Liver (tissue), 8 donors: ENCODE measurements at regions not wholly inside any gene's neighbourhood (a gene's known extent, or its start where the extent isn't known, plus 50 kb on each side); places are given as distances from the start of the nearest gene placed in this dataset.

Experiments
- DNase-seq: peaks from one replicate; pipeline ENCODE4 v3.0.0-alpha.2; 2017; ENCODE audit warnings: low spot score
- H3K27ac ChIP-seq, 2 donors: one replicate each; pipeline ENCODE4 v1.7.0; 2013; ENCODE audit warnings: inconsistent platforms in 2 of 2, low read length in 2 of 2, control low read depth in 1 of 2, low read depth in 1 of 2, mild to moderate bottlenecking in 1 of 2
- H3K27me3 ChIP-seq, 4 donors: one replicate each; pipeline versions ENCODE4 v1.6.1 to v1.7.0; 2013; ENCODE audit warnings: low read length in 3 of 4, inconsistent platforms in 1 of 4, mild to moderate bottlenecking in 1 of 4, moderate library complexity in 1 of 4; ENCODE audit not compliant: control insufficient read depth in 4 of 4, insufficient read depth in 4 of 4
- H3K36me3 ChIP-seq, 4 donors: one replicate each; pipeline versions ENCODE4 v1.6.1 to v1.7.0; 2013; ENCODE audit warnings: low read length in 3 of 4, mild to moderate bottlenecking in 3 of 4, low read depth in 1 of 4, moderate library complexity in 1 of 4; ENCODE audit not compliant: control insufficient read depth in 4 of 4, insufficient read depth in 3 of 4
- H3K4me1 ChIP-seq, 4 donors: one replicate each; pipeline versions ENCODE4 v1.6.1 to v1.7.0; 2013; ENCODE audit warnings: low read length in 3 of 4, mild to moderate bottlenecking in 3 of 4, moderate library complexity in 1 of 4; ENCODE audit not compliant: control insufficient read depth in 4 of 4, insufficient read depth in 4 of 4
- H3K4me3 ChIP-seq, 3 donors: one replicate each; pipeline versions ENCODE4 v1.6.1 to v1.7.0; 2013; ENCODE audit warnings: low read length in 3 of 3, control low read depth in 1 of 3, low read depth in 1 of 3, mild to moderate bottlenecking in 1 of 3
- H3K9ac ChIP-seq, 2 donors: one replicate each; pipeline ENCODE4 v1.7.0; 2013; ENCODE audit warnings: low read length in 2 of 2, mild to moderate bottlenecking in 2 of 2, moderate library complexity in 2 of 2, control low read depth in 1 of 2, low read depth in 1 of 2
- H3K9me3 ChIP-seq, 4 donors: one replicate each; pipeline versions ENCODE4 v1.6.1 to v1.7.0; 2013; ENCODE audit warnings: low read length in 3 of 4; ENCODE audit not compliant: control insufficient read depth in 4 of 4
- EGR1 ChIP-seq, 2 donors: IDR thresholded peaks; 2 replicates each; pipeline ENCODE4 v1.6.1; 2016 to 2018; ENCODE audit warnings: antibody characterized with exemption in 2 of 2, low read depth in 2 of 2
- FOXA1 ChIP-seq: IDR thresholded peaks from 2 replicates; pipeline ENCODE4 v1.6.1; 2016; ENCODE audit warnings: antibody characterized with exemption
- FOXA2 ChIP-seq: IDR thresholded peaks from 2 replicates; pipeline ENCODE4 v1.6.1; 2016; ENCODE audit warnings: antibody characterized with exemption
- GABPA ChIP-seq, 2 donors: IDR thresholded peaks in 1 of 2; conservative IDR thresholded peaks in 1 of 2; 2 replicates each; pipeline ENCODE4 v1.6.1; 2016; ENCODE audit warnings: antibody characterized with exemption in 2 of 2, mild to moderate bottlenecking in 1 of 2, moderate library complexity in 1 of 2
- HNF4A ChIP-seq, 2 donors: conservative IDR thresholded peaks; 2 replicates each; pipeline ENCODE4 v1.6.1; 2016; ENCODE audit warnings: antibody characterized with exemption in 2 of 2, mild to moderate bottlenecking in 2 of 2
- HNF4G ChIP-seq: IDR thresholded peaks from 2 replicates; pipeline ENCODE4 v1.6.1; 2016; ENCODE audit warnings: antibody characterized with exemption
- JUND ChIP-seq, 2 donors: IDR thresholded peaks; 2 replicates each; pipeline ENCODE4 v1.6.1; 2016; ENCODE audit warnings: antibody characterized with exemption in 2 of 2
- NR2F2 ChIP-seq: IDR thresholded peaks from 2 replicates; pipeline ENCODE4 v1.6.1; 2016; ENCODE audit warnings: antibody characterized with exemption
- RAD21 ChIP-seq, 2 donors: IDR thresholded peaks; 2 replicates each; pipeline ENCODE4 v1.6.1; 2016; ENCODE audit warnings: antibody characterized with exemption in 2 of 2, mild to moderate bottlenecking in 2 of 2
- RXRA ChIP-seq, 2 donors: IDR thresholded peaks; 2 replicates each; pipeline ENCODE4 v1.6.1; 2017 to 2018; ENCODE audit warnings: antibody characterized with exemption in 2 of 2, mild to moderate bottlenecking in 1 of 2
- SP1 ChIP-seq: IDR thresholded peaks from 2 replicates; pipeline ENCODE4 v1.6.1; 2018; ENCODE audit warnings: antibody characterized with exemption, mild to moderate bottlenecking
- TAF1 ChIP-seq: conservative IDR thresholded peaks from 2 replicates; pipeline ENCODE4 v1.6.1; 2016; ENCODE audit warnings: antibody characterized with exemption, mild to moderate bottlenecking
- YY1 ChIP-seq: IDR thresholded peaks from 2 replicates; pipeline ENCODE4 v1.6.1; 2016; ENCODE audit warnings: antibody characterized with exemption, mild to moderate bottlenecking
- WGBS: extraction: QIAGEN DNeasy Blood & Tissue Kit; methylation state at CpG from one replicate; pipeline ENCODE4 v1.1.7; 2013; 5-methylcytosine and 5-hydroxymethylcytosine counted together
- TF ChIP-seq, protein P1 (sequence below): fragments of 150-350 bp; IDR thresholded peaks from 2 replicates; pipeline ENCODE4 v1.5.1; 2017; ENCODE audit warnings: improper control_type of control experiment, low read depth, low read length; ENCODE audit not compliant: missing input control
- TF ChIP-seq, protein P2 (sequence below): IDR thresholded peaks from 2 replicates; pipeline ENCODE4 v1.6.1; 2016; ENCODE audit warnings: antibody characterized with exemption
- TF ChIP-seq, protein P3 (sequence below): IDR thresholded peaks from 2 replicates; pipeline ENCODE4 v1.6.1; 2016; ENCODE audit warnings: antibody characterized with exemption
- TF ChIP-seq, protein P4 (sequence below): IDR thresholded peaks from 2 replicates; pipeline ENCODE4 v1.6.1; 2016; ENCODE audit warnings: antibody characterized with exemption
- TF ChIP-seq, protein P5 (sequence below): IDR thresholded peaks from 2 replicates; pipeline ENCODE4 v1.6.1; 2016; ENCODE audit warnings: antibody characterized with exemption, mild to moderate bottlenecking
- donor health status: healthy.
- donor health status: healthy.
- donor health status: healthy.
- donor health status: healthy.
- donor health status: healthy.

DNA sequence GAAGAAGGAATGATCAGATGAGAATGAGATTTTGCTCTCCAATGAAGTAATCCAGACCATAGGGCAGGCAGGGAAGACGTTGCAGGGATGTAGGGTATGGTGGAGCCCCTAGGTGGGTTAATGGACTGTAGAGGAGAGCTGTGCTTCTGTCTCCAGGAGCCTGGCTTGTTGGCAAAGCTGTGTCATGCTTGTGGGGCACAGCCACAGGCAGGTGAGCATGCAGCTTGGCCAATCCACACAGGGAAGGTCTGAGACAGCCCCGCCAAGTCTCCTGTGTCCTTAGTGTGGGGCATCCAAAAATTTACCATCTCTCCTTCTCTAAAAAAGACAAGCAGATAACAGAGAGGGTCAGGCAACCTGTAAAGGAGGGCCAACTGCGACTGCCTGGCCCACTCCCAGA lies 71.4 kb upstream of the FLT1 start:
- TF ChIP-seq, protein P1, sequence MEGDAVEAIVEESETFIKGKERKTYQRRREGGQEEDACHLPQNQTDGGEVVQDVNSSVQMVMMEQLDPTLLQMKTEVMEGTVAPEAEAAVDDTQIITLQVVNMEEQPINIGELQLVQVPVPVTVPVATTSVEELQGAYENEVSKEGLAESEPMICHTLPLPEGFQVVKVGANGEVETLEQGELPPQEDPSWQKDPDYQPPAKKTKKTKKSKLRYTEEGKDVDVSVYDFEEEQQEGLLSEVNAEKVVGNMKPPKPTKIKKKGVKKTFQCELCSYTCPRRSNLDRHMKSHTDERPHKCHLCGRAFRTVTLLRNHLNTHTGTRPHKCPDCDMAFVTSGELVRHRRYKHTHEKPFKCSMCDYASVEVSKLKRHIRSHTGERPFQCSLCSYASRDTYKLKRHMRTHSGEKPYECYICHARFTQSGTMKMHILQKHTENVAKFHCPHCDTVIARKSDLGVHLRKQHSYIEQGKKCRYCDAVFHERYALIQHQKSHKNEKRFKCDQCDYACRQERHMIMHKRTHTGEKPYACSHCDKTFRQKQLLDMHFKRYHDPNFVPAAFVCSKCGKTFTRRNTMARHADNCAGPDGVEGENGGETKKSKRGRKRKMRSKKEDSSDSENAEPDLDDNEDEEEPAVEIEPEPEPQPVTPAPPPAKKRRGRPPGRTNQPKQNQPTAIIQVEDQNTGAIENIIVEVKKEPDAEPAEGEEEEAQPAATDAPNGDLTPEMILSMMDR: no peak
- TF ChIP-seq, protein P2, sequence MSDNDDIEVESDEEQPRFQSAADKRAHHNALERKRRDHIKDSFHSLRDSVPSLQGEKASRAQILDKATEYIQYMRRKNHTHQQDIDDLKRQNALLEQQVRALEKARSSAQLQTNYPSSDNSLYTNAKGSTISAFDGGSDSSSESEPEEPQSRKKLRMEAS: no peak
- TF ChIP-seq JUND (IDR thresholded peaks at IDR 0.05): no peak
- no peak for TF ChIP-seq FOXA2
- no peak for TF ChIP-seq RXRA (IDR thresholded peaks at IDR 0.05)
- no peak for TF ChIP-seq GABPA (IDR thresholded peaks at IDR 0.05 in 1 of 2, conservative IDR thresholded peaks at IDR 0.05 in 1 of 2)
- no peak for TF ChIP-seq HNF4G
- TF ChIP-seq FOXA1: no peak
- TF ChIP-seq, protein P3, sequence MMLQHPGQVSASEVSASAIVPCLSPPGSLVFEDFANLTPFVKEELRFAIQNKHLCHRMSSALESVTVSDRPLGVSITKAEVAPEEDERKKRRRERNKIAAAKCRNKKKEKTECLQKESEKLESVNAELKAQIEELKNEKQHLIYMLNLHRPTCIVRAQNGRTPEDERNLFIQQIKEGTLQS: no peak
- no peak for TF ChIP-seq YY1
- TF ChIP-seq, protein P4, sequence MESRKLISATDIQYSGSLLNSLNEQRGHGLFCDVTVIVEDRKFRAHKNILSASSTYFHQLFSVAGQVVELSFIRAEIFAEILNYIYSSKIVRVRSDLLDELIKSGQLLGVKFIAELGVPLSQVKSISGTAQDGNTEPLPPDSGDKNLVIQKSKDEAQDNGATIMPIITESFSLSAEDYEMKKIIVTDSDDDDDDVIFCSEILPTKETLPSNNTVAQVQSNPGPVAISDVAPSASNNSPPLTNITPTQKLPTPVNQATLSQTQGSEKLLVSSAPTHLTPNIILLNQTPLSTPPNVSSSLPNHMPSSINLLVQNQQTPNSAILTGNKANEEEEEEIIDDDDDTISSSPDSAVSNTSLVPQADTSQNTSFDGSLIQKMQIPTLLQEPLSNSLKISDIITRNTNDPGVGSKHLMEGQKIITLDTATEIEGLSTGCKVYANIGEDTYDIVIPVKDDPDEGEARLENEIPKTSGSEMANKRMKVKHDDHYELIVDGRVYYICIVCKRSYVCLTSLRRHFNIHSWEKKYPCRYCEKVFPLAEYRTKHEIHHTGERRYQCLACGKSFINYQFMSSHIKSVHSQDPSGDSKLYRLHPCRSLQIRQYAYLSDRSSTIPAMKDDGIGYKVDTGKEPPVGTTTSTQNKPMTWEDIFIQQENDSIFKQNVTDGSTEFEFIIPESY: no peak
- TF ChIP-seq RAD21 (IDR thresholded peaks at IDR 0.05): no peak
- TF ChIP-seq, protein P5, sequence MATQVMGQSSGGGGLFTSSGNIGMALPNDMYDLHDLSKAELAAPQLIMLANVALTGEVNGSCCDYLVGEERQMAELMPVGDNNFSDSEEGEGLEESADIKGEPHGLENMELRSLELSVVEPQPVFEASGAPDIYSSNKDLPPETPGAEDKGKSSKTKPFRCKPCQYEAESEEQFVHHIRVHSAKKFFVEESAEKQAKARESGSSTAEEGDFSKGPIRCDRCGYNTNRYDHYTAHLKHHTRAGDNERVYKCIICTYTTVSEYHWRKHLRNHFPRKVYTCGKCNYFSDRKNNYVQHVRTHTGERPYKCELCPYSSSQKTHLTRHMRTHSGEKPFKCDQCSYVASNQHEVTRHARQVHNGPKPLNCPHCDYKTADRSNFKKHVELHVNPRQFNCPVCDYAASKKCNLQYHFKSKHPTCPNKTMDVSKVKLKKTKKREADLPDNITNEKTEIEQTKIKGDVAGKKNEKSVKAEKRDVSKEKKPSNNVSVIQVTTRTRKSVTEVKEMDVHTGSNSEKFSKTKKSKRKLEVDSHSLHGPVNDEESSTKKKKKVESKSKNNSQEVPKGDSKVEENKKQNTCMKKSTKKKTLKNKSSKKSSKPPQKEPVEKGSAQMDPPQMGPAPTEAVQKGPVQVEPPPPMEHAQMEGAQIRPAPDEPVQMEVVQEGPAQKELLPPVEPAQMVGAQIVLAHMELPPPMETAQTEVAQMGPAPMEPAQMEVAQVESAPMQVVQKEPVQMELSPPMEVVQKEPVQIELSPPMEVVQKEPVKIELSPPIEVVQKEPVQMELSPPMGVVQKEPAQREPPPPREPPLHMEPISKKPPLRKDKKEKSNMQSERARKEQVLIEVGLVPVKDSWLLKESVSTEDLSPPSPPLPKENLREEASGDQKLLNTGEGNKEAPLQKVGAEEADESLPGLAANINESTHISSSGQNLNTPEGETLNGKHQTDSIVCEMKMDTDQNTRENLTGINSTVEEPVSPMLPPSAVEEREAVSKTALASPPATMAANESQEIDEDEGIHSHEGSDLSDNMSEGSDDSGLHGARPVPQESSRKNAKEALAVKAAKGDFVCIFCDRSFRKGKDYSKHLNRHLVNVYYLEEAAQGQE: no peak
- no peak for TF ChIP-seq TAF1
- no peak for TF ChIP-seq SP1
- no peak for TF ChIP-seq HNF4A (conservative IDR thresholded peaks at IDR 0.05)
- no peak for TF ChIP-seq NR2F2
- TF ChIP-seq EGR1 (IDR thresholded peaks at IDR 0.05; ENCODE audit: low read depth in 2 of 2): no peak
- 86% methylated on average over 3 of the region's 3 CpGs for WGBS
- no peak for DNase-seq
- Histone ChIP-seq H3K27ac (no peak overlapping the region), H3K36me3 (no peaks in the 10 kb centered on the region), H3K9me3 (no peaks in the 10 kb centered on the region), H3K4me1 (no peaks in the 10 kb centered on the region), H3K9ac (no peak overlapping the region), H3K4me3 (no peak overlapping the region), H3K27me3 (no peaks in the 10 kb centered on the region)

DNA sequence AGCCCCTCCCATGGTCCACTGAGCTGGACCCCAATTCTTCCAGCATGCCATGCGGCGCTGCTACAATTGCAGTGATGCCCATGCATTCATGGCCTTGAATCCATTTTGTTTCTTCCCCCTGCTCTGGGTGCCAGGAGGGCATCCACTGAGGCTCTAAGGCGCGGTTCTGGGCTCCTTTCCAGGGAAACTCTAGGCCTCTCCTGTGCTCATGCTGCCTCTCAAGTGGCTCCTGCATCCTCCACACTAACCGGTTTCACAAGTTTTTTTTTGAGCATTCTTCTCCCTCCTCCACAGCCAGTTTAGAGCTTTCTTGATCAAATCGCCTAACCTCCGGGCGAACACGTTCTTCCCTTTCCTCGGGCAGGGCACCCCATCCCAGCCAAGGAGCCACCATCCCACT lies 69.1 kb upstream of the FLT1 start:
- peaks cover 0 to 5% (median 0%) of the 10 kb centered on the region in 4 donors for H3K27me3 ChIP-seq
- no peak overlapping the region for H3K27ac ChIP-seq
- H3K9me3 ChIP-seq: no peaks in the 10 kb centered on the region
- H3K4me1 ChIP-seq: no peaks in the 10 kb centered on the region
- TF ChIP-seq RAD21 (IDR thresholded peaks at IDR 0.05) (no peak), FOXA1 (no peak), SP1 (no peak), GABPA (IDR thresholded peaks at IDR 0.05 in 1 of 2, conservative IDR thresholded peaks at IDR 0.05 in 1 of 2) (no peak), RXRA (IDR thresholded peaks at IDR 0.05) (no peak)
- TF ChIP-seq, protein P3: no peak
- no peak for DNase-seq
- no peak overlapping the region for H3K4me3 ChIP-seq
- 88% methylated on average over 10 of the region's 10 CpGs for WGBS
- no peak overlapping the region for H3K9ac ChIP-seq
- no peaks in the 10 kb centered on the region for H3K36me3 ChIP-seq
